Right atrium auricular region (tissue), 2 donors: ENCODE measurements at regions not wholly inside any gene's neighbourhood (a gene's known extent, or its start where the extent isn't known, plus 50 kb on each side); places are given as distances from the start of the nearest gene placed in this dataset.
"Not testable (repeated sequence)": the region's sequence is repeated elsewhere in the genome, so short reads cannot be mapped to it uniquely, and the experiment has no call there.

Experiments used
- DNase-seq: peaks from one replicate; pipeline ENCODE4 v3.0.0-alpha.2; 2019; ENCODE audit warnings: low spot score
- H3K27ac ChIP-seq, 2 donors: fragments of 200-600 bp; sonication (generic); 1 replicate in 1 of 2; 2 replicates in 1 of 2; pipeline ENCODE4 v1.5.1; 2016 to 2019
- H3K27me3 ChIP-seq, 2 donors: fragments of 200-600 bp; sonication (generic); one replicate each; pipeline versions ENCODE4 v1.5.1 to v1.6.0; 2017 to 2019
- H3K36me3 ChIP-seq: fragments of 200-600 bp; sonication (generic); one replicate; pipeline ENCODE4 v1.5.1; 2016
- H3K4me1 ChIP-seq, 2 donors: fragments of 200-600 bp; sonication (generic); one replicate each; pipeline versions ENCODE4 v1.5.1 to v1.6.0; 2017 to 2019
- H3K4me3 ChIP-seq, 2 donors: fragments of 200-600 bp; sonication (generic); 1 replicate in 1 of 2; 2 replicates in 1 of 2; pipeline ENCODE4 v1.5.1; 2017 to 2019; ENCODE audit warnings: mild to moderate bottlenecking in 1 of 2, moderate library complexity in 1 of 2
- H3K9me3 ChIP-seq, 2 donors: fragments of 200-600 bp; sonication (generic); one replicate each; pipeline ENCODE4 v1.5.1; 2019
- CTCF ChIP-seq, 2 donors: fragments of 200-600 bp; sonication (generic); IDR thresholded peaks; one replicate each; pipeline ENCODE4 v1.5.1; 2019; ENCODE audit warnings: antibody characterized with exemption in 2 of 2

- Histone ChIP-seq H3K9me3 (peaks cover 0 to 16% of the 10 kb centered on the region in 2 donors), H3K27me3 (no peaks in the 10 kb centered on the region), H3K4me1 (no peaks in the 10 kb centered on the region), H3K27ac (no peak overlapping the region), H3K4me3 (no peak overlapping the region), H3K36me3 (no peaks in the 10 kb centered on the region)
- DNase-seq: no peak
- TF ChIP-seq CTCF (IDR thresholded peaks at IDR 0.05): no peak
These were observed 612.9 kb downstream of the GALC start for GRCh38 chr14:87380054-87380453.

GRCh38 chr14:87368751-87369150, 624.2 kb downstream of the GALC start:
- Histone ChIP-seq H3K9me3 (no peaks in the 10 kb centered on the region), H3K36me3 (no peaks in the 10 kb centered on the region), H3K4me3 (no peak overlapping the region), H3K27me3 (no peaks in the 10 kb centered on the region), H3K4me1 (no peaks in the 10 kb centered on the region), H3K27ac (no peak overlapping the region)
- TF ChIP-seq CTCF (IDR thresholded peaks at IDR 0.05): no peak
- no peak for DNase-seq

GRCh38 chr14:87360246-87360645, 632.7 kb downstream of the GALC start:
- H3K27me3 ChIP-seq, H3K36me3 ChIP-seq, H3K27ac ChIP-seq, H3K9me3 ChIP-seq, H3K4me3 ChIP-seq, H3K4me1 ChIP-seq, DNase-seq: not testable (repeated sequence)

- H3K9me3 ChIP-seq: no peaks in the 10 kb centered on the region
- TF ChIP-seq CTCF (IDR thresholded peaks at IDR 0.05): no peak
- no peaks in the 10 kb centered on the region for H3K4me1 ChIP-seq
- H3K27ac ChIP-seq: no peak overlapping the region
- no peak overlapping the region for H3K4me3 ChIP-seq
- H3K27me3 ChIP-seq: no peaks in the 10 kb centered on the region
- no peak for DNase-seq
- no peaks in the 10 kb centered on the region for H3K36me3 ChIP-seq
These were observed 642.0 kb downstream of the GALC start for GRCh38 chr14:87351007-87351406.

GRCh38 chr14:87349921-87350320, 643.1 kb downstream of the GALC start:
- no peak for DNase-seq
- Histone ChIP-seq H3K9me3 (no peaks in the 10 kb centered on the region), H3K27me3 (no peaks in the 10 kb centered on the region), H3K27ac (no peak overlapping the region), H3K4me1 (no peaks in the 10 kb centered on the region), H3K4me3 (no peak overlapping the region), H3K36me3 (no peaks in the 10 kb centered on the region)
- no peak for TF ChIP-seq CTCF (IDR thresholded peaks at IDR 0.05)

GRCh38 chr14:87343652-87344051, 649.3 kb downstream of the GALC start:
- DNase-seq: no peak
- Histone ChIP-seq H3K36me3 (no peaks in the 10 kb centered on the region), H3K4me1 (no peaks in the 10 kb centered on the region), H3K4me3 (no peak overlapping the region), H3K27ac (no peak overlapping the region), H3K9me3 (no peaks in the 10 kb centered on the region), H3K27me3 (no peaks in the 10 kb centered on the region)
- TF ChIP-seq CTCF (IDR thresholded peaks at IDR 0.05): no peak
